ENCODE measurements at regions not wholly inside any gene's neighbourhood (a gene's known extent, or its start where the extent isn't known, plus 50 kb on each side); places are given as distances from the start of the nearest gene placed in this dataset.
"Not testable (repeated sequence)": the region's sequence is repeated elsewhere in the genome, so short reads cannot be mapped to it uniquely, and the experiment has no call there.

- Histone ChIP-seq H3K4me2 (ENCODE audit: insufficient read depth, low read length) (no peak overlapping the region), H2AFZ (ENCODE audit: low read length) (peak overlapping the region; percentile 30), H3K4me3 (ENCODE audit: insufficient read depth, low read length) (no peak overlapping the region), H3K9me3 (ENCODE audit: low read depth, low read length) (peaks cover 6% of the 10 kb centered on the region), H3K4me1 (ENCODE audit: insufficient read depth, low read length) (no peaks in the 10 kb centered on the region), H3K79me2 (ENCODE audit: insufficient read depth, low read length) (no peaks in the 10 kb centered on the region), H3K27ac (ENCODE audit: low read depth, low read length) (no peak overlapping the region), H4K20me1 (ENCODE audit: insufficient read depth, low read length) (no peaks in the 10 kb centered on the region), H3K36me3 (ENCODE audit: insufficient read depth, low read length) (no peaks in the 10 kb centered on the region), H3K27me3 (ENCODE audit: insufficient read depth, low read length) (no peaks in the 10 kb centered on the region)
- TF ChIP-seq CTCF (IDR thresholded peaks at IDR 0.05; ENCODE audit: extremely low read depth, low read depth, low read length), result no peak
- DNase-seq (ENCODE audit: insufficient read length, low spot score, missing footprints), result no peak
These were observed 605.7 kb upstream of the GJE1 start for GRCh38 chr6:141526985-141527384.

- Histone ChIP-seq H3K36me3 (ENCODE audit: insufficient read depth, low read length) (no peaks in the 10 kb centered on the region), H3K4me2 (ENCODE audit: insufficient read depth, low read length) (no peak overlapping the region), H3K79me2 (ENCODE audit: insufficient read depth, low read length) (no peaks in the 10 kb centered on the region), H3K27me3 (ENCODE audit: insufficient read depth, low read length) (no peaks in the 10 kb centered on the region), H3K27ac (ENCODE audit: low read depth, low read length) (no peak overlapping the region), H3K9me3 (ENCODE audit: low read depth, low read length) (no peaks in the 10 kb centered on the region), H2AFZ (ENCODE audit: low read length) (no peak overlapping the region), H3K4me1 (ENCODE audit: insufficient read depth, low read length) (no peaks in the 10 kb centered on the region), H3K4me3 (ENCODE audit: insufficient read depth, low read length) (no peak overlapping the region), H4K20me1 (ENCODE audit: insufficient read depth, low read length) (no peaks in the 10 kb centered on the region)
- DNase-seq (ENCODE audit: insufficient read length, low spot score, missing footprints), result no peak
- TF ChIP-seq CTCF (IDR thresholded peaks at IDR 0.05; ENCODE audit: extremely low read depth, low read depth, low read length), result no peak
These were observed 611.3 kb upstream of the GJE1 start for GRCh38 chr6:141521440-141521839.

- H3K79me2 ChIP-seq (ENCODE audit: insufficient read depth, low read length), result no peaks in the 10 kb centered on the region
- no peak for DNase-seq (ENCODE audit: insufficient read length, low spot score, missing footprints)
- no peak for TF ChIP-seq CTCF (IDR thresholded peaks at IDR 0.05; ENCODE audit: extremely low read depth, low read depth, low read length)
- no peaks in the 10 kb centered on the region for H3K36me3 ChIP-seq (ENCODE audit: insufficient read depth, low read length)
- H3K27ac ChIP-seq (ENCODE audit: low read depth, low read length), result peak overlapping the region; percentile 27
- peak overlapping the region; percentile 79 for H2AFZ ChIP-seq (ENCODE audit: low read length)
- H4K20me1 ChIP-seq (ENCODE audit: insufficient read depth, low read length), result no peaks in the 10 kb centered on the region
- H3K4me2 ChIP-seq (ENCODE audit: insufficient read depth, low read length), result peak overlapping the region; percentile 64
- H3K4me3 ChIP-seq (ENCODE audit: insufficient read depth, low read length), result peak overlapping the region; percentile 41
- no peaks in the 10 kb centered on the region for H3K9me3 ChIP-seq (ENCODE audit: low read depth, low read length)
- H3K27me3 ChIP-seq (ENCODE audit: insufficient read depth, low read length), result no peaks in the 10 kb centered on the region
- H3K4me1 ChIP-seq (ENCODE audit: insufficient read depth, low read length), result peaks cover 4% of the 10 kb centered on the region
These were observed 618.9 kb upstream of the GJE1 start for GRCh38 chr6:141513830-141514229.

GRCh38 chr6:141510803-141511202 is 621.9 kb upstream of the GJE1 start:
- no peak for TF ChIP-seq CTCF (IDR thresholded peaks at IDR 0.05; ENCODE audit: extremely low read depth, low read depth, low read length)
- peaks cover 3% of the 10 kb centered on the region for H3K9me3 ChIP-seq (ENCODE audit: low read depth, low read length)
- H3K36me3 ChIP-seq (ENCODE audit: insufficient read depth, low read length), result no peaks in the 10 kb centered on the region
- H2AFZ ChIP-seq (ENCODE audit: low read length), result no peak overlapping the region
- no peak for DNase-seq (ENCODE audit: insufficient read length, low spot score, missing footprints)
- H3K4me3 ChIP-seq (ENCODE audit: insufficient read depth, low read length), result no peak overlapping the region
- H3K79me2 ChIP-seq (ENCODE audit: insufficient read depth, low read length), result no peaks in the 10 kb centered on the region
- H4K20me1 ChIP-seq (ENCODE audit: insufficient read depth, low read length), result no peaks in the 10 kb centered on the region
- peaks cover 4% of the 10 kb centered on the region for H3K4me1 ChIP-seq (ENCODE audit: insufficient read depth, low read length)
- H3K4me2 ChIP-seq (ENCODE audit: insufficient read depth, low read length), result no peak overlapping the region
- H3K27me3 ChIP-seq (ENCODE audit: insufficient read depth, low read length), result no peaks in the 10 kb centered on the region
- H3K27ac ChIP-seq (ENCODE audit: low read depth, low read length), result no peak overlapping the region

- H3K27ac ChIP-seq (ENCODE audit: low read depth, low read length); H3K36me3 ChIP-seq (ENCODE audit: insufficient read depth, low read length); H3K27me3 ChIP-seq (ENCODE audit: insufficient read depth, low read length); H3K4me1 ChIP-seq (ENCODE audit: insufficient read depth, low read length); H3K79me2 ChIP-seq (ENCODE audit: insufficient read depth, low read length); H3K4me2 ChIP-seq (ENCODE audit: insufficient read depth, low read length); H2AFZ ChIP-seq (ENCODE audit: low read length); H3K4me3 ChIP-seq (ENCODE audit: insufficient read depth, low read length); H4K20me1 ChIP-seq (ENCODE audit: insufficient read depth, low read length); H3K9me3 ChIP-seq (ENCODE audit: low read depth, low read length); DNase-seq (ENCODE audit: insufficient read length, low spot score, missing footprints): not testable (repeated sequence)
These were observed 626.7 kb upstream of the GJE1 start for GRCh38 chr6:141506062-141506461.

GRCh38 chr6:141504318-141504717 is 628.4 kb upstream of the GJE1 start:
- not testable (repeated sequence) for H3K4me3 ChIP-seq (ENCODE audit: insufficient read depth, low read length); H3K4me2 ChIP-seq (ENCODE audit: insufficient read depth, low read length); H3K36me3 ChIP-seq (ENCODE audit: insufficient read depth, low read length); H3K4me1 ChIP-seq (ENCODE audit: insufficient read depth, low read length); H3K9me3 ChIP-seq (ENCODE audit: low read depth, low read length); H3K79me2 ChIP-seq (ENCODE audit: insufficient read depth, low read length); H2AFZ ChIP-seq (ENCODE audit: low read length); H3K27ac ChIP-seq (ENCODE audit: low read depth, low read length); H4K20me1 ChIP-seq (ENCODE audit: insufficient read depth, low read length); DNase-seq (ENCODE audit: insufficient read length, low spot score, missing footprints); H3K27me3 ChIP-seq (ENCODE audit: insufficient read depth, low read length)
